ENCODE measurements at regions not wholly inside any gene's neighbourhood (a gene's known extent, or its start where the extent isn't known, plus 50 kb on each side); places are given as distances from the start of the nearest gene placed in this dataset.
"Not testable (repeated sequence)": the region's sequence is repeated elsewhere in the genome, so short reads cannot be mapped to it uniquely, and the experiment has no call there.

GRCh38 chr4:93950239-93950638 lies 121.7 kb downstream of the ATOH1 start:
- TF ChIP-seq BHLHE40 (IDR thresholded peaks at IDR 0.05; ENCODE audit: borderline replicate concordance); SUZ12 (IDR thresholded peaks at IDR 0.05): not testable (repeated sequence)
